ENCODE measurements at regions not wholly inside any gene's neighbourhood (a gene's known extent, or its start where the extent isn't known, plus 50 kb on each side); places are given as distances from the start of the nearest gene placed in this dataset.

DNA sequence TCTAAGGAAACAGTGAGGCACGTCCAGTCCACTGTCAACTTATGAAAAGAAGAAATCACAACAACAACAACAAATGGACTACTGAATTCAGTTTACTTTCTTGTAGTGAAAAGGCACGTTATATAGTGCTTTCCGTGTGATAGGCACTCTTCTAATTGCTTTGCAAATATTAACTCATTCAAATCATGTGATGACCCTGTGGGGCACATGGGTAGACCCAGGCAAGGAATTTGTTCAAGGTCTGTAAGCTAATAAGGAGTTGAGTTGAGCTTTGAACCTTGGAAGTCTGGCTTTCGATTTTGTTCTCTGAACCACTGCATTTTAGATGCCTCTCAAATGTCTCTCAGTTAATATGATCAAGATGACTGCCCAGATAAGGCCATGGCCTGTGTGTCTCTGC, 295.1 kb upstream of the RBFOX1 start:
- Histone ChIP-seq H3K4me1 (ENCODE audit: control insufficient read depth, insufficient read depth, low read length) (no peaks in the 10 kb centered on the region), H3K36me3 (ENCODE audit: control insufficient read depth, insufficient read depth, low read length) (no peaks in the 10 kb centered on the region), H3K27me3 (ENCODE audit: control insufficient read depth, insufficient read depth, low read length, poor library complexity, severe bottlenecking) (no peaks in the 10 kb centered on the region), H3K27ac (ENCODE audit: insufficient read depth, low read depth, low read length, poor library complexity, severe bottlenecking) (no peak overlapping the region), H3K9me3 (ENCODE audit: control insufficient read depth, low read length) (no peaks in the 10 kb centered on the region), H3K4me3 (ENCODE audit: insufficient read depth, low read depth, low read length) (no peak overlapping the region)
- 90 to 92% methylated on average over 4 of the region's 4 CpGs for WGBS, 2 experiments

- peaks cover 18% of the 10 kb centered on the region for H3K4me1 ChIP-seq (ENCODE audit: control insufficient read depth, insufficient read depth, low read length)
These were observed 301.6 kb upstream of the RBFOX1 start for GRCh38 chr16:7031031-7031430.

GRCh38 chr16:7027401-7027800, 305.2 kb upstream of the RBFOX1 start:
- no peaks in the 10 kb centered on the region for H3K9me3 ChIP-seq (ENCODE audit: control insufficient read depth, low read length)
- no peaks in the 10 kb centered on the region for H3K36me3 ChIP-seq (ENCODE audit: control insufficient read depth, insufficient read depth, low read length)
- H3K27ac ChIP-seq (ENCODE audit: insufficient read depth, low read depth, low read length, poor library complexity, severe bottlenecking) = no peak overlapping the region
- H3K27me3 ChIP-seq (ENCODE audit: control insufficient read depth, insufficient read depth, low read length, poor library complexity, severe bottlenecking) = no peaks in the 10 kb centered on the region
- no peak overlapping the region for H3K4me3 ChIP-seq (ENCODE audit: insufficient read depth, low read depth, low read length)
- peaks cover 21% of the 10 kb centered on the region for H3K4me1 ChIP-seq (ENCODE audit: control insufficient read depth, insufficient read depth, low read length)

More at GRCh38 chr16:7031031-7031430, 301.6 kb upstream of the RBFOX1 start:
- no peak overlapping the region for H3K4me3 ChIP-seq (ENCODE audit: insufficient read depth, low read depth, low read length)
- no peaks in the 10 kb centered on the region for H3K9me3 ChIP-seq (ENCODE audit: control insufficient read depth, low read length)
- no peaks in the 10 kb centered on the region for H3K36me3 ChIP-seq (ENCODE audit: control insufficient read depth, insufficient read depth, low read length)
- no peaks in the 10 kb centered on the region for H3K27me3 ChIP-seq (ENCODE audit: control insufficient read depth, insufficient read depth, low read length, poor library complexity, severe bottlenecking)
- WGBS, 2 experiments = 94 to 95% methylated on average over 2 of the region's 2 CpGs
- no peak overlapping the region for H3K27ac ChIP-seq (ENCODE audit: insufficient read depth, low read depth, low read length, poor library complexity, severe bottlenecking)

DNA sequence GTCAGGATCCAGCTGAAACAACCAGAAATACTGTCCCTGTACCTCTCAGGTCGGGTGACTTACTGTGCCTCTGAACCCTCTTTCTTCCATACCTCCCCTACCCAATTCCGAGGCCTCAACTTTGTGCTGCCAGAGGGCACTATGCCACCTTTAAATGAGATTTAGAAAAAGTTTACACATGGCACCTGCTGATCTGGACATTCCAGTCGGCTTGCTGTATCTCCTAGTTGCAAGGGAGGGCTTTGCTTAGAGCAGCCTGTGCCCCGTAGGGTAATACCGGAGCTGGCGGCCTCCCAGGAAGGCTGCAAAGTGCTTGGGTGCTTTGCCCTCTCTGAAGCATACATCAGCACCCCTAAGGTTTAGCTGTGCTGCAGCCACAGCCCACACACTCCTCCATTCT, 306.0 kb upstream of the RBFOX1 start:
- Histone ChIP-seq H3K36me3 (ENCODE audit: control insufficient read depth, insufficient read depth, low read length) (no peaks in the 10 kb centered on the region), H3K27me3 (ENCODE audit: control insufficient read depth, insufficient read depth, low read length, poor library complexity, severe bottlenecking) (no peaks in the 10 kb centered on the region), H3K9me3 (ENCODE audit: control insufficient read depth, low read length) (no peaks in the 10 kb centered on the region), H3K4me3 (ENCODE audit: insufficient read depth, low read depth, low read length) (no peak overlapping the region), H3K27ac (ENCODE audit: insufficient read depth, low read depth, low read length, poor library complexity, severe bottlenecking) (no peak overlapping the region), H3K4me1 (ENCODE audit: control insufficient read depth, insufficient read depth, low read length) (peaks cover 21% of the 10 kb centered on the region)
- 51 to 52% methylated on average over 6 of the region's 6 CpGs for WGBS, 2 experiments

GRCh38 chr16:7025616-7026190, 306.9 kb upstream of the RBFOX1 start:
- Histone ChIP-seq H3K27ac (ENCODE audit: insufficient read depth, low read depth, low read length, poor library complexity, severe bottlenecking) (no peak overlapping the region), H3K4me1 (ENCODE audit: control insufficient read depth, insufficient read depth, low read length) (peaks cover 21% of the 10 kb centered on the region), H3K4me3 (ENCODE audit: insufficient read depth, low read depth, low read length) (no peak overlapping the region), H3K27me3 (ENCODE audit: control insufficient read depth, insufficient read depth, low read length, poor library complexity, severe bottlenecking) (no peaks in the 10 kb centered on the region), H3K9me3 (ENCODE audit: control insufficient read depth, low read length) (no peaks in the 10 kb centered on the region), H3K36me3 (ENCODE audit: control insufficient read depth, insufficient read depth, low read length) (no peaks in the 10 kb centered on the region)
- WGBS, 2 experiments = 39 to 40% methylated on average over 7 of the region's 7 CpGs

DNA sequence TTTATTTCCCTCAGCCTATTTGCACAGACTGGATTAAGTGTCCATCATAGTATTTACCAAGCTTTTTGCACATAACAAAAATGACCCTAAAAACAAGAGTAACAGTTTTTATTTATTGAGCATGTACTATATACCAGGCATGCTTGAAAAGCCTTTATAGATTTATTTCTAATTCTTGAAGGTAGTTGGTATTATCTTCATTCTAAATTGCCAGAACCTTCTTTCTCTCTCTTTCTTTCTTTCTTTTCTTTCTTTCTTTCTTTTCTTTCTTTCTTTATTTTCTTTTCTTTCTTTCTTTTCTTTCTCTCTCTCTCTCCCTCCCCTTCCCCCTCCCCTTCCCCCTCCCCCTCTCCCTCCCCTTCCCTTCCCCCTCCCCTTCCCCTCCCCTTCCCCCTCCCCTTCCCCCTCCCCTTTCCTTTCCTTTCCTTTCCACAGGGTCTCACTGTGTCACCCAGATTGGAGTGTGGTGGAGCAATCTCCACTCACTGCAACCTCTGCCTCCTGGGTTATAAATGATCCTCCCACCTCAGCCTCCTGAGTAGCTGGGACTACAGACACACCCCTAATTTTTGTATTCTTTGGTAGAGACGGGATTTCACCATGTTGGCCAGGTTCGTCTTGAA, 310.9 kb upstream of the RBFOX1 start:
- peaks cover 11% of the 10 kb centered on the region for H3K4me1 ChIP-seq (ENCODE audit: control insufficient read depth, insufficient read depth, low read length)
- no peak overlapping the region for H3K4me3 ChIP-seq (ENCODE audit: insufficient read depth, low read depth, low read length)
- H3K27me3 ChIP-seq (ENCODE audit: control insufficient read depth, insufficient read depth, low read length, poor library complexity, severe bottlenecking) = no peaks in the 10 kb centered on the region
- no peaks in the 10 kb centered on the region for H3K36me3 ChIP-seq (ENCODE audit: control insufficient read depth, insufficient read depth, low read length)
- WGBS, 2 experiments = 85 to 89% methylated on average over 2 of the region's 2 CpGs
- no peaks in the 10 kb centered on the region for H3K9me3 ChIP-seq (ENCODE audit: control insufficient read depth, low read length)
- no peak overlapping the region for H3K27ac ChIP-seq (ENCODE audit: insufficient read depth, low read depth, low read length, poor library complexity, severe bottlenecking)

- no peak overlapping the region for H3K27ac ChIP-seq (ENCODE audit: insufficient read depth, low read depth, low read length, poor library complexity, severe bottlenecking)
- 93 to 94% methylated on average over 15 of the region's 15 CpGs for whole genome bisulfite sequencing, 2 experiments
- no peak overlapping the region for H3K4me3 ChIP-seq (ENCODE audit: insufficient read depth, low read depth, low read length)
- no peaks in the 10 kb centered on the region for H3K4me1 ChIP-seq (ENCODE audit: control insufficient read depth, insufficient read depth, low read length)
- H3K9me3 ChIP-seq (ENCODE audit: control insufficient read depth, low read length) = no peaks in the 10 kb centered on the region
- H3K27me3 ChIP-seq (ENCODE audit: control insufficient read depth, insufficient read depth, low read length, poor library complexity, severe bottlenecking) = no peaks in the 10 kb centered on the region
- no peaks in the 10 kb centered on the region for H3K36me3 ChIP-seq (ENCODE audit: control insufficient read depth, insufficient read depth, low read length)
These were observed 315.5 kb upstream of the RBFOX1 start for GRCh38 chr16:7017006-7017662.

- no peaks in the 10 kb centered on the region for H3K4me1 ChIP-seq (ENCODE audit: control insufficient read depth, insufficient read depth, low read length)
- no peaks in the 10 kb centered on the region for H3K27me3 ChIP-seq (ENCODE audit: control insufficient read depth, insufficient read depth, low read length, poor library complexity, severe bottlenecking)
- H3K4me3 ChIP-seq (ENCODE audit: insufficient read depth, low read depth, low read length) = no peak overlapping the region
- no peak overlapping the region for H3K27ac ChIP-seq (ENCODE audit: insufficient read depth, low read depth, low read length, poor library complexity, severe bottlenecking)
- H3K36me3 ChIP-seq (ENCODE audit: control insufficient read depth, insufficient read depth, low read length) = no peaks in the 10 kb centered on the region
- 81 to 87% methylated on average over 6 of the region's 6 CpGs for WGBS, 2 experiments
- no peaks in the 10 kb centered on the region for H3K9me3 ChIP-seq (ENCODE audit: control insufficient read depth, low read length)
These were observed 317.9 kb upstream of the RBFOX1 start for GRCh38 chr16:7014756-7015155.

DNA sequence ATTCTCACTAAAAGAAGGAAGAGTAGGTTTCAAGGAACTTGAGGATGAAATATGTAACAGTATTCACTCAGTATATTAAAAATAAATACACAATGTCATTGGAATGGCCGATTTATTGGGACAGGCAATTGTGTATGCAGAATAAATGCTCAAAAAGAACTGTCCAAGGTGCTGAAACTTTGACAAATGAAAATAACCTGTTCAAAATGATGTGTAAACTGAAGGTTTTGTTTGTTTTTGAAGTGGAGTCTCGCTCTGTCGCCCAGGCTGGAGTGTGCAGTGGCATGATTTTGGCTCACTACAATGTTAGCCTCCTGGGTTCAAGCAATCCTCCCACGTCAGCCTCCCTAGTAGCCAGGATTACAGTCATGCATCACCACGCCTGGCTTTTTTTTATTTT, 318.7 kb upstream of the RBFOX1 start:
- no peaks in the 10 kb centered on the region for H3K9me3 ChIP-seq (ENCODE audit: control insufficient read depth, low read length)
- no peaks in the 10 kb centered on the region for H3K4me1 ChIP-seq (ENCODE audit: control insufficient read depth, insufficient read depth, low read length)
- no peak overlapping the region for H3K4me3 ChIP-seq (ENCODE audit: insufficient read depth, low read depth, low read length)
- no peaks in the 10 kb centered on the region for H3K36me3 ChIP-seq (ENCODE audit: control insufficient read depth, insufficient read depth, low read length)
- no peaks in the 10 kb centered on the region for H3K27me3 ChIP-seq (ENCODE audit: control insufficient read depth, insufficient read depth, low read length, poor library complexity, severe bottlenecking)
- H3K27ac ChIP-seq (ENCODE audit: insufficient read depth, low read depth, low read length, poor library complexity, severe bottlenecking) = no peak overlapping the region
- 45 to 57% methylated on average over 4 of the region's 5 CpGs for WGBS, 2 experiments

DNA sequence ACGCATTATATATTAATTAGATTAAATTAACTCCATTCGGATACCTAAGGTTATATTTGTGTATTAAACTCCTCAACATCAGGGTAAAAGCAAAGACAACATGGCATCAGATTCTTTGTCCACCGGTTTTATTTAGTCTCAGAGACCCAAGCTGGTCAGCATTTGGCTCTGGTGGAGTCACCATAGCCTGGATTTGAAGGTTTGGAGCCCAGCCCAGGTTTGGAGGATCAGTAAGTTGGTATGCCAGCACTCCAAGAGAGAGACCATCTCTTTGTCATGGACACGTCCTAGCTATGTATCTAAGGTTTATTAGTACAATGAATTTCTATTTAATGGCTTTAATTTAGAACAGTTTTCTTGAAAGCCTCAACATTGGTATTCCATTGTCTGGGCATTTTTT, 328.4 kb upstream of the RBFOX1 start:
- Histone ChIP-seq H3K9me3 (ENCODE audit: control insufficient read depth, low read length) (no peaks in the 10 kb centered on the region), H3K4me1 (ENCODE audit: control insufficient read depth, insufficient read depth, low read length) (no peaks in the 10 kb centered on the region), H3K36me3 (ENCODE audit: control insufficient read depth, insufficient read depth, low read length) (no peaks in the 10 kb centered on the region), H3K27me3 (ENCODE audit: control insufficient read depth, insufficient read depth, low read length, poor library complexity, severe bottlenecking) (no peaks in the 10 kb centered on the region), H3K27ac (ENCODE audit: insufficient read depth, low read depth, low read length, poor library complexity, severe bottlenecking) (no peak overlapping the region), H3K4me3 (ENCODE audit: insufficient read depth, low read depth, low read length) (no peak overlapping the region)
- 85 to 94% methylated on average over 2 to 3 of the region's 4 CpGs for WGBS, 2 experiments
